Upper lobe of left lung (tissue), 4 donors: ENCODE measurements at regions not wholly inside any gene's neighbourhood (a gene's known extent, or its start where the extent isn't known, plus 50 kb on each side); places are given as distances from the start of the nearest gene placed in this dataset.

Experiments used
- EP300 ChIP-seq, 4 donors: sonication (generic); formaldehyde crosslinking; IDR thresholded peaks; one replicate each; pipeline ENCODE4 v1.5.1; 2017; ENCODE audit warnings: antibody characterized with exemption in 4 of 4, control low read depth in 2 of 4
- POLR2A ChIP-seq, 4 donors: fragments of 450-650 bp; IDR thresholded peaks; one replicate each; pipeline ENCODE4 v1.5.1; 2016 to 2017; ENCODE audit warnings: antibody characterized with exemption in 4 of 4, mild to moderate bottlenecking in 2 of 4
- POLR2AphosphoS5 ChIP-seq, 2 donors: sonication (generic); formaldehyde crosslinking; IDR thresholded peaks; one replicate each; pipeline ENCODE4 v1.5.1; 2017; ENCODE audit warnings: antibody characterized with exemption in 2 of 2
- TF ChIP-seq, protein P1 (sequence below), 6 experiments: fragments of 450-650 bp in 4 of 6; fragments of 200-600 bp in 2 of 6; sonication (generic) in 2 of 6; IDR thresholded peaks; one replicate each; pipeline ENCODE4 v1.5.1; 2016 to 2019; ENCODE audit warnings: antibody characterized with exemption in 6 of 6

DNA sequence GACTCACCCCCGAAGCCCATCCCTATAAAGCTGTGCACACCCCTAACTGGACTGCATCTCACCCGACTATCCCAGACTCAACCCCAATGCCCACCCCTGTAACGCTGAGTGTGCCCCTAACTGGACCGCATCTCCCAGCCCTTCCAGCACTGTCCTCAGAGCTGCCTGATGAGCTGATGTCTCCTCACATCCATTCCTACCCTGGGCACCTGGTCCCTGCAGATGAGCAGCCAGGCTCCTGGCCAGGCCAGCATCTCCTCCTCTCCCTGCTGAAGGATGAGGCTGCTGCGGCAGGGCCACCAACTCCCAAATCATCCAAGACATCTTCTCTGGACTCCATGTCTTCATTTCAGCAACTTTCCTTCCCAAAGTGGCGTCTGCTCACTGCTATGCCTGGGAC is 332.1 kb downstream of the CTTN start:
- no peak for TF ChIP-seq POLR2A (IDR thresholded peaks at IDR 0.05)
- TF ChIP-seq, protein P1, sequence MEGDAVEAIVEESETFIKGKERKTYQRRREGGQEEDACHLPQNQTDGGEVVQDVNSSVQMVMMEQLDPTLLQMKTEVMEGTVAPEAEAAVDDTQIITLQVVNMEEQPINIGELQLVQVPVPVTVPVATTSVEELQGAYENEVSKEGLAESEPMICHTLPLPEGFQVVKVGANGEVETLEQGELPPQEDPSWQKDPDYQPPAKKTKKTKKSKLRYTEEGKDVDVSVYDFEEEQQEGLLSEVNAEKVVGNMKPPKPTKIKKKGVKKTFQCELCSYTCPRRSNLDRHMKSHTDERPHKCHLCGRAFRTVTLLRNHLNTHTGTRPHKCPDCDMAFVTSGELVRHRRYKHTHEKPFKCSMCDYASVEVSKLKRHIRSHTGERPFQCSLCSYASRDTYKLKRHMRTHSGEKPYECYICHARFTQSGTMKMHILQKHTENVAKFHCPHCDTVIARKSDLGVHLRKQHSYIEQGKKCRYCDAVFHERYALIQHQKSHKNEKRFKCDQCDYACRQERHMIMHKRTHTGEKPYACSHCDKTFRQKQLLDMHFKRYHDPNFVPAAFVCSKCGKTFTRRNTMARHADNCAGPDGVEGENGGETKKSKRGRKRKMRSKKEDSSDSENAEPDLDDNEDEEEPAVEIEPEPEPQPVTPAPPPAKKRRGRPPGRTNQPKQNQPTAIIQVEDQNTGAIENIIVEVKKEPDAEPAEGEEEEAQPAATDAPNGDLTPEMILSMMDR (IDR thresholded peaks at IDR 0.05), result no peak
- TF ChIP-seq EP300 (IDR thresholded peaks at IDR 0.05), result no peak
- TF ChIP-seq POLR2AphosphoS5 (IDR thresholded peaks at IDR 0.05), result no peak
